HT1080 (cell line): ENCODE measurements at regions not wholly inside any gene's neighbourhood (a gene's known extent, or its start where the extent isn't known, plus 50 kb on each side); places are given as distances from the start of the nearest gene placed in this dataset.

Experiments used
- DNase-seq: peaks from one replicate; pipeline ENCODE4 v3.0.0-alpha.2; 2015; ENCODE audit warnings: low read depth

GRCh38 chr7:145293228-145293701 lies 457.4 kb upstream of the TPK1 start:
- DNase-seq, result no peak

GRCh38 chr7:145289384-145289783 lies 453.5 kb upstream of the TPK1 start:
- DNase-seq, result no peak

DNA sequence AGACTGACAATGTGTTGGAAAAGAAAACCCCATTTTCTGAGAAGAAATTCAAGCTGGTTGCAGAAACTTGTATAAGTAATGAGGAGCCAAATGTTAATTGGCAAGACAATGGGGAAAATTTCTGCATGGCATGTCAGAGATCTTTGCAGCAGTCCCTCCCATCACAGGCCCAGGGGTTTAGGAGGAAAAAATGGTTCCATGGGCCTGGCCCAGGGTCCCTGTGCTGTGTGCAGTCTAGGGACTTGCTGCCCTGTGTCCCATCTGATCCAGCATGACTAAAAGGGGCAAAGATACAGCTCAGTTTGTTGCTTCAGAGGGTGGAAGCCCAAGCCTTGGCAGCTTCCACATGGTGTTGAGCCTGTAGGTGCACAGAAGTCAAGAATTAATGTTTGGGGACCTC lies 440.3 kb upstream of the TPK1 start:
- DNase-seq, result no peak

DNA sequence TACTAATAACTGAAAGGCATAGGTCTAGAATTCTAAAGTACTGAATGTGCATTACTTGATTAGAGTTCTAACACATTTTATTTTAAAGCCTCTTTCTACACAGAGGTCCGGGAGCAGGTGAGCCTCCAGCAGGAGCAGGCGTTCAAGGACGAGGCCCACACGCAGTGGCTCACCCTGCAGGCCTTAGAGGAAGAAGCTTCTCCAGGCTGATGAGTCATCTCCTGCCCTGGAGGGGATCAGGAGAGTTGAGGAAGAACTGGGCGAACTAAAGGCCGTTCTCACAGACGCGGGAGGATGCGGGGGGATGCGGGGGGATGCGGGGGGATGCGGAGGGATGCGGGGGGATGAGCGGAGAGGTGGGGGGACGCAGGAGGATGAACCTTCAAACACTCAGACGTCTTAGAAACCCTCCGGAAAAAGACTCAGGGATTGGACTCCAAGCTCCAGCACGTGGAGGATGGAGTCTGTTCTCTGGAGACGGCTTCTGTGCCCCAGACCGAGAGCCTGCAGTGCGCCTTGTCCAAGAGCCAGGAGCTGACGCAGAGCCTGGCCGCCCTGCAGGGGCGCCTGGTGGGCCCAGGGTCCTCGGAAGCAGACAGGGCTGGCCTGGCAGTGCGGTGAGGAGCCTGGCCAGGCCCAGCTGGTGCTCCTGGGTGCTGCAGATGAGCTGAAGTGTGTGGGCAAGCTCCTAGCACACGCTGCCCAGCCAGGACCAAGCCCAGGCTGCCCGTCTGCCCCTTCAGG lies 433.7 kb upstream of the TPK1 start:
- peak; percentile 45 for DNase-seq

- DNase-seq, result peak; percentile 7
Measured at GRCh38 chr7:145265180-145265579, 429.3 kb upstream of the TPK1 start.

- no peak for DNase-seq
Measured at GRCh38 chr7:145263886-145264285, 428.0 kb upstream of the TPK1 start.

GRCh38 chr7:145252031-145252430 lies 416.2 kb upstream of the TPK1 start:
- DNase-seq, result no peak

- no peak for DNase-seq
Measured at GRCh38 chr7:145224775-145225174, 388.9 kb upstream of the TPK1 start.

GRCh38 chr7:145219461-145219860 lies 383.6 kb upstream of the TPK1 start:
- peak; percentile 24 for DNase-seq

DNA sequence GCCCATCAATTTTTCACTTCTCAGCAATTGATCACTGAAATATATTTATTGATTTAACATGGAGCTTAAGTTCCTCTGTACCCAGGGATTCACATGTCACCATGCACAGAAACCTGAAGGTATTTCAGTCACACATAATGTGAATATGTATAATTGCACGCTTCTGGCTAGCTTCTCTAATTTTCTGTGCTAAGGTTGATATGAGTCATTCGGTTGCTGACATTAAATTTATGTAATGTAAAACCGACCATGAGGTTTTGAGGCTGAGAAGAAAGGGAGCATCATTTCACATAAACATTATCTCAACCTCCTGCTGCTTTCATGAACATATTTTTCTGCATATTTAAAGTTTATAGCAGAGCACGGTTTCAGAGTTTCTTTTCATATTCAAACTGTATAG lies 381.0 kb upstream of the TPK1 start:
- DNase-seq, result peak; percentile 5

DNA sequence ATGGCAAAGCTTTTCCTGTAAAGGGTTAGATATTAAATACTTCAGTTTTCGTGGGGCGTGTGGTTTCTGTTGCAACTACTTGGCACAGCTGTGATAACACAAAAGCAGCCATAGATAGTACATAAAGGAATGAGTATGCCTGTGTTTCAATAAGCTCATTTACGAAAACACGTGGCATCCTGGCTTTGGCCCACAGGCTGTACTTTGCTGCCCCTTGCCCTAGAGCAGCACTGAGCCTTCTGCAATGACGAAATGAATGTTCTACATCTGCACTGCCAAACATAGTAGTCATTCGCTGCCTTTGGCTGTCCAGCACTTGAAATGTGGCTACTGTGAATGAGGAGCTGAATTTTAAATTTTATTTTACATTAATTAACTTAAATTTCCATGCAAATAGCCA lies 376.2 kb upstream of the TPK1 start:
- DNase-seq, result peak; percentile 34

DNA sequence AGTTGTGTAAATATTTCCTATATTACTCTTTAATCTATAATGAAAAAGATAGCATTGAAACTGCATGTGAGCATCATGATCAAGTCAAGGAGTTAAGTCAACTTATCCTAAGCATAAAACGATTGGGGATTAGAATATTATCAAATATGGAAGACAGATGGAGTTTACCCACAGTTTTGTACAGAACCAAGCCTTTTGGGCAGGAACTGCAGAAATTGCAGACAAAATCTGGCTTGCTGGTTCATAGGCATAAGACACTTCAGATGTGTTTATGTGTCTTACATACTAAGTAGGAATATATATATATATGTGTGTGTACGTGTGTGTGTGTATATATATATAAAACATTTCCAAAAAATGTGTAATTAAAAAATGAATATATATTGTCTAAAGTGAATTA lies 375.4 kb upstream of the TPK1 start:
- no peak for DNase-seq

GRCh38 chr7:145193951-145194350 lies 358.1 kb upstream of the TPK1 start:
- no peak for DNase-seq

DNA sequence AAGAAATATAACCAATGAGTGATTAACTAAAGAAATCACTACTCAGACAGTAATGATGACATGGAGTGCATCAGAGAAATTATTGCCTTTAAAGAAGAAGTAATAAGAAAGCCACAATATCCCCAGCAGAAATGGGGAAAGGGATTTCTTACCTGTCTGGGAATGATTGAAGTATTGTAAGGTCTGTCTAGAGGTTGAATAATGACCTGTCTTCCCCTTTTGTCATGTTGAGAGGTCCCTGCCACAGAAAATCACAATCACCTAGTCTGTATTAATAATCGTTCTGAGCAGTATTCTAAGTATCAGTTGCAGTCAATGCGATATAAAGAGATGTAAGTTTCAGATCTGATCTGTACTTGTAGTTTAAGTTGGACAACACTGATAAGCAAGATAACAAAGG lies 349.1 kb upstream of the TPK1 start:
- no peak for DNase-seq

DNA sequence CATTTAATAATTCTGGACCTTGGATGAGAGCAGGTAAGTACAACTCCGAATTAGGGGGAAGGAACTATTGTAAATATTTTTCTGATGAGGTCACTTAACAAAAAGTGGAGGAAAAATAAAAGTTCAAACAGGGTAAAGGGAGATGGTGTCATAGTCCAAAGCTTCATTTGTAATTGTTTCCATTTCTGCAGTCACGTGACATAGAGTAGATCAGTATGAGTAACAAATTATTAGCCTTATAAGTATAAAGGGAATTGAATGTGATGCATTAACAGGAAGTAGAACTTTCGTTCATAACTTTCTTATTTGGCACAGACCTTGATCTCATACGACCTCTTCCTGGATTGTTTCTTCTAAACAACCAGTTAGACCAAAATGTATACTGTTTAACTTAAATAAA lies 347.2 kb upstream of the TPK1 start:
- peak; percentile 11 for DNase-seq

DNA sequence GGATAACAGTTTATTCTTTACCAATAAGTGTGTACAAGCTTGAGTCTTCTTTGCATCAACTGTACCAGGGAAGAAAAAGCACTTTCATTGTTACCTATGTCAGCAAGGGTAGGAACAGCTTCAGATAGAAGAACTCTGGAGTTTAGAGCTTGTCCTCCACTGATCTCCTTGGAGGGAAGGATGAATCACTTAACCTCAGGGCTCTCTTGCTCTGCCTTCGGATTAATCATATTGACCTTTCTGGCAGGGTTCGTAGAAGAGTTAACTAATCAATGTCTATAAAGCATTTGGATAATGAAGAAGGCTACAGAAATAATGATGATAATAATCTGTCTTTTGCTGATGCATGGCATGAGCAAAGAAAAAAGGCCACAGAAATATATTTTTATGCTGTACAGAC lies 339.5 kb upstream of the TPK1 start:
- DNase-seq, result no peak

GRCh38 chr7:145169908-145170307 lies 334.1 kb upstream of the TPK1 start:
- peak; percentile 6 for DNase-seq

DNA sequence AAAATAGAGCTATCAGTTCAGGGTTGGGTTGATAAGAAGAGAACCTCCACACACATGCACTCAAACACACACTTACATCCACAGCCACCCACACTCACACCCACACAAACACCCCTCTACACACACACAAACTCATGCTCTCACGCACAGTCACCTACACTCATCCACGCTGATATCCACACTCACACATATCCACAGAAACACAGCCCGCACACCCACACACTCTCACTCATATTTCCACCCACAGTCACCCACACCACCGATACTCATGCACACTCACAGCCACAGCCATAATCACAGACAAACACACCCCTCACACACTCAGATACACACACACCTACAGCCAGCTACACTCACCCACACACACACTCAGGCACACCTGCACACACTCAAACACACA lies 333.0 kb upstream of the TPK1 start:
- no peak for DNase-seq

GRCh38 chr7:145168427-145168826 lies 332.6 kb upstream of the TPK1 start:
- DNase-seq, result no peak

DNA sequence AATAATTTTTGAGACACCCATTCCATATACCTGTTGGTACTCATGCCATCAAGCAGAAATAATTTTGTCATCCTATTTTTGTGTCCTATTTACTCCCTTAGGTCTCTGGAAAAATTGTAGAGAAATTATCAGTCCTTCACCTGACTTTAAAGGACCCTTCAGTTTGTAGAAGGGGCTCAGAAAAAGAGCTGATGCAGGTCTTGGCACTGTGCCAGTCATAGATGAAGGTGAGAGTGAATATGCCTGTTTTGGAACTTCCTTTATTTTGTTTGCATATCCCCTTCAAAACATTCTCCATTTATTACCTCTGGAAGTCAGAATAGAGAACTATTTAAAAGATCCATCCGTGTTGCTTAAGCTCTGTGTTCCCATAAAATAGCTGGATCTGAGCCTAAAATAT lies 321.0 kb upstream of the TPK1 start:
- no peak for DNase-seq

GRCh38 chr7:145152589-145152988 lies 316.7 kb upstream of the TPK1 start:
- DNase-seq, result no peak

- DNase-seq, result no peak
Measured at GRCh38 chr7:145151676-145152075, 315.8 kb upstream of the TPK1 start.

DNA sequence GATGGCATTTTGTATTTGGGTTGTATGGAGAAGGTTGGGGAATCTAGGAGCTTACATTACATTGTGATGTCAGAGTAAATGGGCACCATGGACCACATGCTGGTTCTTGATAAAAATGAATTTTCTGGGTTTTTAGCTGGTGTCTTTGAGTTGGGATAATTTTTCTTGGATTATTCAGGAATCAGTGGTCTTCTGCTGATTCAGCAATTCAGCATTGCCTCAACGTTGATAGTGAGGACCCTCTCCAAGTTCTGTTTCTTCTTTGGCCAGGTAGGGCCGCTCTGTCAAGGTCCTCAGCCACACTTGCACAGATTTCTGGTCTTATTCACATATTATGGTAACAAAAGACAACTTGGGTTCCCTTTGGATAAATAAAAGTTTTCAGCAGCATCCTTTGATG lies 312.0 kb upstream of the TPK1 start:
- no peak for DNase-seq

DNA sequence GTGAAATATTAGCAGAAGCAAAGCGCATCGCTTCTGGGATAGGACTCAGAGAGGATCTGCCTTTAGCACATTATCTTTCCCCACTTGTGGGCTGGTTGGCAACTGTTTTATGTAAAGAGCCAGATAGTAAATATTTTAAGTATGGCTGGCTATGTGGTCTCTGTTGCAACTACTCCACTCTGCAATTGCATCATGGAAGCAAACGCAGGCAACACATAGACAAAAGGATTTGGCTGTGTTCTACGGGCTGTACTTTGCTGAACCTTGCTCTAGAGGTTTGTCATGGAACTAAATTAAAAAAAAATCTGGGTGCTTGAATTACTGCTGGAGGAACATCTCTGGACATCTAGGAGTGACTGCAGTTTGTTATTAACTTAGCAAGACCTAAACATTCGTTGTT lies 307.8 kb upstream of the TPK1 start:
- DNase-seq, result no peak
